ENCODE measurements at regions not wholly inside any gene's neighbourhood (a gene's known extent, or its start where the extent isn't known, plus 50 kb on each side); places are given as distances from the start of the nearest gene placed in this dataset.

DNA sequence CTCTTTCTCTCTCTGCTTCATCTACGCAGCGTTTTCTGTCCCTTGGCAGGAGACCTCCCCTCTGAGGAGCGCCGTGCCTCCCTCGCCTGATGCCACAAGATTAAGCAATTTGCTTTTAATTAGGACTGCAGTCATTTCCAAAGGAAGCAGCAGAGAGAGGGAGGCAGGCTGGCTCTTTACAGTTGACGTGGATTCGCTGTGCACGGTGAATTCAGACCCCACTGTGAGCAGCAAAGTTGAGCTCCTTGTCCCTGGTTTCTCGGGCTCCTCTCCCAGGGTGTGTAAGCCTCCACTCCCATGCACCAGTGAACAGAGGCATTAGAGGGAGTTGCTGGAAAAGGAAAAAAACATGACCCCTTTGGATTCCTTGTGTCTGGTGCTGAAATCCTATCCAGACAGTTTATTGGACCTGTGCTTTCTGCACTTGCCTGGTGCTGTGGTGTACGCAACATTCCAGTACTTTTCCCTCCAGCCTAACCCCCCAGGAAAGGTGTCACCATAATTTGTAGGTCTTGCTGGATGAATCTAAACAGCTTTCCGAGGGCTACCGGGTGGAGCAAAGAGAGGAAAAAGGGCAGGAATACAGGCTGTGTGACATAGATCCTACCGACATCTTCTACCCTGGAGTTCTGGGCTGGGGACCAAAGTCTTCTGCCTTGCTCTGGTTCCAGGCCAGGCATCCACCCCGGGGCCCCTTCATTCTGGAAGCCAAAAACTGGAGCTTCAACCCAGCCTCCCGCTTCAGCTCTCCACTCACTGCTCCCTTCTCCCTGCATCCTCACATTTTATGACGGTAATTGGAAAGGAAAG lies 171.0 kb downstream of the MAF start:
- no peak overlapping the region for H3K4me2 ChIP-seq (ENCODE audit: low read length)
- no peak overlapping the region for H3K27ac ChIP-seq (ENCODE audit: low read length)
- H3F3A ChIP-seq (ENCODE audit: insufficient read depth, low read length, poor library complexity, severe bottlenecking) = no peaks in the 10 kb centered on the region
- H3K27me3 ChIP-seq (ENCODE audit: insufficient read depth, low read depth, low read length) = no peaks in the 10 kb centered on the region
- H3K9me2 ChIP-seq (ENCODE audit: insufficient read depth, low read length) = no peaks in the 10 kb centered on the region
- no peaks in the 10 kb centered on the region for H4K20me1 ChIP-seq (ENCODE audit: insufficient read depth)
- H3K36me3 ChIP-seq (ENCODE audit: insufficient read depth, low read length) = no peaks in the 10 kb centered on the region
- TF ChIP-seq TAF1 (IDR thresholded peaks at IDR 0.05; ENCODE audit: low read depth) = no peak
- TF ChIP-seq EP300 (conservative IDR thresholded peaks at IDR 0.05; ENCODE audit: poor library complexity, severe bottlenecking) = no peak
- no peak for TF ChIP-seq EZH2 (IDR thresholded peaks at IDR 0.05; ENCODE audit: borderline replicate concordance, insufficient read depth, low read length, poor library complexity, severe bottlenecking)
- no peak for TF ChIP-seq MXI1 (conservative IDR thresholded peaks at IDR 0.05; ENCODE audit: poor library complexity, severe bottlenecking)
- no peak for TF ChIP-seq POLR2AphosphoS5 (IDR thresholded peaks at IDR 0.05)
- TF ChIP-seq RAD21 (conservative IDR thresholded peaks at IDR 0.05) = no peak
- TF ChIP-seq, protein P1, sequence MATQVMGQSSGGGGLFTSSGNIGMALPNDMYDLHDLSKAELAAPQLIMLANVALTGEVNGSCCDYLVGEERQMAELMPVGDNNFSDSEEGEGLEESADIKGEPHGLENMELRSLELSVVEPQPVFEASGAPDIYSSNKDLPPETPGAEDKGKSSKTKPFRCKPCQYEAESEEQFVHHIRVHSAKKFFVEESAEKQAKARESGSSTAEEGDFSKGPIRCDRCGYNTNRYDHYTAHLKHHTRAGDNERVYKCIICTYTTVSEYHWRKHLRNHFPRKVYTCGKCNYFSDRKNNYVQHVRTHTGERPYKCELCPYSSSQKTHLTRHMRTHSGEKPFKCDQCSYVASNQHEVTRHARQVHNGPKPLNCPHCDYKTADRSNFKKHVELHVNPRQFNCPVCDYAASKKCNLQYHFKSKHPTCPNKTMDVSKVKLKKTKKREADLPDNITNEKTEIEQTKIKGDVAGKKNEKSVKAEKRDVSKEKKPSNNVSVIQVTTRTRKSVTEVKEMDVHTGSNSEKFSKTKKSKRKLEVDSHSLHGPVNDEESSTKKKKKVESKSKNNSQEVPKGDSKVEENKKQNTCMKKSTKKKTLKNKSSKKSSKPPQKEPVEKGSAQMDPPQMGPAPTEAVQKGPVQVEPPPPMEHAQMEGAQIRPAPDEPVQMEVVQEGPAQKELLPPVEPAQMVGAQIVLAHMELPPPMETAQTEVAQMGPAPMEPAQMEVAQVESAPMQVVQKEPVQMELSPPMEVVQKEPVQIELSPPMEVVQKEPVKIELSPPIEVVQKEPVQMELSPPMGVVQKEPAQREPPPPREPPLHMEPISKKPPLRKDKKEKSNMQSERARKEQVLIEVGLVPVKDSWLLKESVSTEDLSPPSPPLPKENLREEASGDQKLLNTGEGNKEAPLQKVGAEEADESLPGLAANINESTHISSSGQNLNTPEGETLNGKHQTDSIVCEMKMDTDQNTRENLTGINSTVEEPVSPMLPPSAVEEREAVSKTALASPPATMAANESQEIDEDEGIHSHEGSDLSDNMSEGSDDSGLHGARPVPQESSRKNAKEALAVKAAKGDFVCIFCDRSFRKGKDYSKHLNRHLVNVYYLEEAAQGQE (IDR thresholded peaks at IDR 0.05; ENCODE audit: borderline replicate concordance) = no peak
- no peak for TF ChIP-seq SMC3 (conservative IDR thresholded peaks at IDR 0.05; ENCODE audit: poor library complexity)
- TF ChIP-seq, protein P2, sequence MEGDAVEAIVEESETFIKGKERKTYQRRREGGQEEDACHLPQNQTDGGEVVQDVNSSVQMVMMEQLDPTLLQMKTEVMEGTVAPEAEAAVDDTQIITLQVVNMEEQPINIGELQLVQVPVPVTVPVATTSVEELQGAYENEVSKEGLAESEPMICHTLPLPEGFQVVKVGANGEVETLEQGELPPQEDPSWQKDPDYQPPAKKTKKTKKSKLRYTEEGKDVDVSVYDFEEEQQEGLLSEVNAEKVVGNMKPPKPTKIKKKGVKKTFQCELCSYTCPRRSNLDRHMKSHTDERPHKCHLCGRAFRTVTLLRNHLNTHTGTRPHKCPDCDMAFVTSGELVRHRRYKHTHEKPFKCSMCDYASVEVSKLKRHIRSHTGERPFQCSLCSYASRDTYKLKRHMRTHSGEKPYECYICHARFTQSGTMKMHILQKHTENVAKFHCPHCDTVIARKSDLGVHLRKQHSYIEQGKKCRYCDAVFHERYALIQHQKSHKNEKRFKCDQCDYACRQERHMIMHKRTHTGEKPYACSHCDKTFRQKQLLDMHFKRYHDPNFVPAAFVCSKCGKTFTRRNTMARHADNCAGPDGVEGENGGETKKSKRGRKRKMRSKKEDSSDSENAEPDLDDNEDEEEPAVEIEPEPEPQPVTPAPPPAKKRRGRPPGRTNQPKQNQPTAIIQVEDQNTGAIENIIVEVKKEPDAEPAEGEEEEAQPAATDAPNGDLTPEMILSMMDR (IDR thresholded peaks at IDR 0.05; ENCODE audit: poor library complexity, severe bottlenecking) = no peak
- no peak overlapping the region for H2AFZ ChIP-seq (ENCODE audit: low read depth, low read length)
- H3K4me3 ChIP-seq (ENCODE audit: low read length) = no peak overlapping the region
- no peak overlapping the region for H3K9ac ChIP-seq (ENCODE audit: low read length)
- H3K9me3 ChIP-seq (ENCODE audit: low read length) = no peaks in the 10 kb centered on the region
- no peaks in the 10 kb centered on the region for H3K79me2 ChIP-seq (replicated peaks; ENCODE audit: insufficient read depth, low read length)

DNA sequence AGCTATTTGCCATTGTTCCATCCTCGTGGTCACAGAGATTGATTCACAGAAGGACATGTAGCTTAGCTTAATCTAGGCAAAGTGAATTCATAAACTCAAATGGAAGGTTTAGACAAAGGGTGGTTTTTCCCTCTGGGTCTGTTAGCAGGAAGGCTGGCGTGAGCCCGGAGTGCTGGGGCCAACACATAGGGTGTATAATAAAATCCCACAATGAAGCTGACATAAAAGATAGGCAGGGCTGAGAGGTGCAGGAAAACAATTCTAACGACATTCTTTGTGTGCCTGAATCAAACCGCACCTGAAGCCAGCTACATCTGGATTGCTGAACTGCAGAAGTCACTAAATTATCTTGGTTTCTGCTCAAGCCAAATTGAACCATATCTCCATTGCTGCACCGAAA lies 173.9 kb downstream of the MAF start:
- H3K9me3 ChIP-seq (ENCODE audit: low read length) = no peaks in the 10 kb centered on the region
- no peaks in the 10 kb centered on the region for H4K20me1 ChIP-seq (ENCODE audit: insufficient read depth)
- H3K27ac ChIP-seq (ENCODE audit: low read length) = no peak overlapping the region
- no peaks in the 10 kb centered on the region for H3K27me3 ChIP-seq (ENCODE audit: insufficient read depth, low read depth, low read length)
- no peak overlapping the region for H3K4me2 ChIP-seq (ENCODE audit: low read length)
- no peaks in the 10 kb centered on the region for H3K36me3 ChIP-seq (ENCODE audit: insufficient read depth, low read length)
- no peaks in the 10 kb centered on the region for H3K9me2 ChIP-seq (ENCODE audit: insufficient read depth, low read length)
- no peak overlapping the region for H3K9ac ChIP-seq (ENCODE audit: low read length)
- no peaks in the 10 kb centered on the region for H3F3A ChIP-seq (ENCODE audit: insufficient read depth, low read length, poor library complexity, severe bottlenecking)
- H3K4me3 ChIP-seq (ENCODE audit: low read length) = no peak overlapping the region
- no peaks in the 10 kb centered on the region for H3K79me2 ChIP-seq (replicated peaks; ENCODE audit: insufficient read depth, low read length)
- H2AFZ ChIP-seq (ENCODE audit: low read depth, low read length) = no peak overlapping the region
- TF ChIP-seq EP300 (conservative IDR thresholded peaks at IDR 0.05; ENCODE audit: poor library complexity, severe bottlenecking) (no peak), TAF1 (IDR thresholded peaks at IDR 0.05; ENCODE audit: low read depth) (no peak), SMC3 (conservative IDR thresholded peaks at IDR 0.05; ENCODE audit: poor library complexity) (no peak), POLR2AphosphoS5 (IDR thresholded peaks at IDR 0.05) (no peak), EZH2 (IDR thresholded peaks at IDR 0.05; ENCODE audit: borderline replicate concordance, insufficient read depth, low read length, poor library complexity, severe bottlenecking) (no peak), RAD21 (conservative IDR thresholded peaks at IDR 0.05) (no peak), MXI1 (conservative IDR thresholded peaks at IDR 0.05; ENCODE audit: poor library complexity, severe bottlenecking) (no peak)
- TF ChIP-seq, protein P1 (IDR thresholded peaks at IDR 0.05; ENCODE audit: borderline replicate concordance) = no peak
- TF ChIP-seq, protein P2 (IDR thresholded peaks at IDR 0.05; ENCODE audit: poor library complexity, severe bottlenecking) = no peak

Data from neural cell (in vitro differentiated cells).